Erythroblast (primary cell): ENCODE measurements at regions not wholly inside any gene's neighbourhood (a gene's known extent, or its start where the extent isn't known, plus 50 kb on each side); places are given as distances from the start of the nearest gene placed in this dataset.
"Not testable (repeated sequence)": the region's sequence is repeated elsewhere in the genome, so short reads cannot be mapped to it uniquely, and the experiment has no call there.

ENCODE experiments used
- GATA1 ChIP-seq: IDR thresholded peaks from 2 replicates; pipeline ENCODE4 v1.6.1; 2011; ENCODE audit warnings: low read depth, mild to moderate bottlenecking, control low read depth, low read length, moderate library complexity
- POLR2A ChIP-seq: IDR thresholded peaks from 2 replicates; pipeline ENCODE4 v1.6.1; 2011; ENCODE audit warnings: mild to moderate bottlenecking, low read length

- TF ChIP-seq POLR2A, GATA1: not testable (repeated sequence)
Observed at GRCh38 chr18:42381236-42381635, 426.2 kb downstream of the PIK3C3 start.
